HG02852 (cell line): ENCODE measurements at regions not wholly inside any gene's neighbourhood (a gene's known extent, or its start where the extent isn't known, plus 50 kb on each side); places are given as distances from the start of the nearest gene placed in this dataset.
"Not testable (repeated sequence)": the region's sequence is repeated elsewhere in the genome, so short reads cannot be mapped to it uniquely, and the experiment has no call there.

Experiments
- ATAC-seq: cut with Tn5 transposase; IDR thresholded peaks from one replicate; pipeline ENCODE4 v1.9.1; 2021; ENCODE audit warnings: mild to moderate bottlenecking, moderate library complexity; ENCODE audit not compliant: unreplicated experiment

DNA sequence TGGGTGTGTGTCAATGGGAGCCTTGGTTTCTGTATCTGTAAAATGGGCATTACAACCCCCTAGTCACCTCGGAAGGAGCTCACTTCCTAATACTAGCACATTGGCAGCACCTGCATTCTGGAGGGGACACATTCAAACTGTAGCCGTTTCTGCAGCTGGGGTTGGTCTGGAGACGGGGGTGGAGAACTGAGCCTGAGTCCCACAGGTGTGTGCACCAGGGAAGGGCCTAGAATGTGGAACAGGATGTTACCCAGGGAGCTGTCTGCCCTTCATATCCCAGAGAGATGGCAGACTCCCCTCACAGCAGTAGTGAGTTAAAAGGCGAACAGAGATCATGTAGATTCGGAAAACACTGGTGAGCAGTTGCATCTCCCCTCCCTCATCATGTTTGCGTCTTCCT lies 272.8 kb upstream of the ZNF32 start:
- ATAC-seq = no peak

DNA sequence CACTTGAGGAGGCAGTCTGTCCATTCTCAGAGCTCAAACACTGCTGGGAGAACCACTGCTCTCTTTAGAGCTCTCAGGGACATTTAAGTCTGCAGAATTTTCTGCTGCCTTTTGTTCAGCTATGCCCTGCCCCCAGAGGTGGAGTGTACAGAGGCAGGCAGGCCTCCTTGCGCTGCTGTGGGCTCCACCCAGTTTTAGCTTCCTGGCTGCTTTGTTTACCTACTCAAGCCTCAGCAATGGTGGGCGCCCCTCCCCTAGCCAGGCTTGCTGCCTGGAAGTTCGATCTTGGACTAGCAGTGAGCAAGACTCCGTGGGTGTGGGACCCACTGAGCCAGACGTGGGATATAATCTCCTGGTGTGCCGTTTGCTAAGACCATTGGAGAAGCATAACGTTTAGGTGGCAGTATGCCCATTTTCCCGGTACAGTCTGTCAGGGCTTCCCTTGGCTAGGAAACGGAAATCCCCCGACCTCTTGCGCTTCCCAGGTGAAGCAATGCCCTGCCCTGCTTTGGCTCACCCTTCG lies 271.6 kb upstream of the ZNF32 start:
- not testable (repeated sequence) for ATAC-seq

- ATAC-seq = no peak
These were observed 265.1 kb upstream of the ZNF32 start for GRCh38 chr10:43913676-43914235.

DNA sequence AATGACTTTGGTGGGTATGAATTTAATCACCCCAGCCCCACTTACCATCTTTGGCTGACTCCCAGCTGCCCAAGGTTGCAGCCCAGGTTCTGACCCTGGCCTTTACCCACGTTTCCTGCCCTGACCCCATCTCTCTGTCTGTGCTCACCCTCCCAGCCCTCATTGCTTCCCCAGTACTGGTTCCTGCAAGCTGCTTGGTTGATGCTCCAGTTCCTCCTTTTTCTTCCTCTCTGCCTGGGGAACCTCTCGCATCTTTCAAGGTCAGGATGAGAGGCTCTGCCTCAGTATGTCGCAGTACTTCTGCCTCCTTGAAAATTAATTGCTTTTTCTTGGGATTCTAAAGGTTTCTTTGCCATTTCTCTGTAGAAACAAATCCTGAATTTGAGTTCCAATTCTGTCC lies 263.8 kb upstream of the ZNF32 start:
- ATAC-seq = no peak

DNA sequence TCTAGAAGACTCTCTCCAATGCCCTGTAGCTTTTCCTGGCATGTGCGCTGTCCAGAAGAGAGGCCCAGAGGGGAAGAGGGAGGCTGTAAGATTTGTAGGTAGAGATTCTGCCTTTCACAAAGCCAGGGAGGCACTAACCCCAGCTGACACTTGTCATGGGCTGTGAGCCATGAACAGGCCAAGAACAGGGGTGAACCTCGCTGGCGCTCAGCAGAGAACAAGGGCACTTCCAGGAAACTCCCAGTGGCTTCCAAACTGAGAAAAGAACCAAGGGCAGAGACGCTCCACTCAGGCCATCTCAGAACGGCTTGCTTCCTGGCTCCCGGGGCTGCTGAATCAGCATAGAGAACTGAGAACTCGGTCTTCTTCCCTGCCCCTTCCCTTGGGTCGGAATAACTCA lies 257.8 kb upstream of the ZNF32 start:
- ATAC-seq = no peak

GRCh38 chr10:43905512-43906236 lies 257.0 kb upstream of the ZNF32 start:
- no peak for ATAC-seq

DNA sequence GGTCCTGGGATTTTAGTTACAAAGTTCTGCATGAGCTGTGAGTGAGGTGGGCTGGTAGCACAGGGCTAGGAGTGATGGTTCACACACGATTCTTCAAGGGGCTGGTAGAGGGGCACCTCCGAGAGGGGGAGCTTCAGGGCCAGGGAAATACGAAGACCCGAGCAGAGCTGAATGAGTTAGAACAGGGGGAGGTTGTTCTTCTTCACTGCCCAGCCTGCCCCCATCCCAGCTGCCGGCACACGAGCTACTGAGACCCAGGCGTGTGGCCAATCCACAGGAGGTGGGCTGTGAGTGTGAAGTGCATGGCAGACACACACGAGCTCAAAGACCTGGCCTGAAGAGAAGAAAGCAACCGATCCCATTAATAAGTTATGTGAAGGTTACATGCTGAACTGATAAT lies 256.2 kb upstream of the ZNF32 start:
- no peak for ATAC-seq

DNA sequence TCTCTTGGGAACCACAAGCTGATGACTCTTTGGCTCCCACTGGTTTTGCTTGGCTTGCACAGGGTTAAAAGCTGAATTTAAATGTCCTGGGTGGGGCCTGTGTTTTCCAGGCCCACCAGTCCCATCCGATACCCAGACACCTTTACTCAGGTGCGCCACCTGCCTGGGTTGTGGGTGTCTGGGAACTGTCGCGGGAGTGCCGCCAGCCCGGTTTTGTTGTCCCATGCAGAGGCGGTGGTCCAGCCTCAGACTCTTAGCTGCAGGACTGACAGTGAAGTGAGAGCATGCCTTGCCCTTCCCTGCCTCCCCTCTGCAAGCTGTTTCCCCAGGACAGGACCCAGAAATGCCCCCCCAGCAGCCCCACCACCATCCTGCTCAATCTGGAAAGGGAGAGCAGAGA lies 255.6 kb upstream of the ZNF32 start:
- ATAC-seq = no peak

GRCh38 chr10:43903451-43903850 lies 254.8 kb upstream of the ZNF32 start:
- no peak for ATAC-seq

GRCh38 chr10:43902842-43903241 lies 254.2 kb upstream of the ZNF32 start:
- no peak for ATAC-seq

DNA sequence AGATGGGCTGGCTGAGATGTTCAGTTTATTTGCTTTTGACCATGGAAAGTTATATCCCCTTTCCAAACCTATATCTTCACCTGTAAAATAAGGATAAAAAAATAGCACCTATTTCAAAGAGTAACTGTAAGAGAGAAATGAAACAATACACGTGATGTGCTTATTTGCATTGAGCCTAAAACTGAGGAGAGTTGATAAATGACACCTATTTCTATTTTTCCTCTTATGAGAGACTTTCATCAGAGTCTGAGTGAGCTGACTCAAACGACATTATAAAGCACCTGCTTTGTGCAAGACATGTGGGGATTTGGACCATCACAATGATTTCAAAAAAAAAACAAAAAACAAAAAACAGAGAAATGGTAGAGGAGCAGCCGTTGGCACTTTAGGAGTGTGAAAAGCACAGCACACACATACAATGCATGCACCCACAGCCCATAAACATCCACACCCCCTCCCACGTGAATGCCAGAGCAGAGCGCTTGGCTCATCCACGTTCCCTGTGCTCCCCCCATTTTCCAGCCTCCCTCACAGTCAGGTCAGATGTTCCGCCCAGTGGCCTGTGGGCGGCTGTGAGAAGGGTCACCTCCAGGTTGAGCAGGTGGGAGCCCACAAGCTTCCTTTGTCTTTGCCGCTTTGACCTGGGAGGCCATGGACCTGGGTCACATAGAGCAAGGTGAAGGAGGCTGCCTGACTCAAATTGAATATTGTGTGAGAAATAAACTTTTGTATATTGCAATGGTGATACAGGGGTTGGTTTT lies 253.2 kb upstream of the ZNF32 start:
- no peak for ATAC-seq

GRCh38 chr10:43901302-43901701 lies 252.6 kb upstream of the ZNF32 start:
- no peak for ATAC-seq

DNA sequence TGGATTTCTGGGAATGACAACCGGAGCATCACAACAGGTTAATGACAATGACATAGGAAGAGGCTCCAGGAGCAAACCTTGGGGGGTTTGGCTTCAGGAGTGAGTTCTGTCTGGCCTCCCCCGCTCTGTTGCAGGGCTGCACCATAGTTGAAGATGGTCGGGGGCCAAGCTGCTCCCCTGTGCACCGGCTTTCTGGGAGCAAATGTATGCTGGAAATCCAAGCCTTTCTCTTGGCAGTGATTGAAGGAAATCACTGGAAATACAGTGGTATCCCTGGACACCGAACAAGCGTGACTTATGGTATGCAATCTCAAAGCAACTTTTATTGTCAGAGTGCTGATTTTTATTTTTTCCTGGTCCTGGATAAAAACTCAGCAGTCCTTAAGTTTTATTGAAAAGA lies 251.9 kb upstream of the ZNF32 start:
- ATAC-seq = no peak

GRCh38 chr10:43899224-43899959 lies 250.7 kb upstream of the ZNF32 start:
- ATAC-seq = no peak

DNA sequence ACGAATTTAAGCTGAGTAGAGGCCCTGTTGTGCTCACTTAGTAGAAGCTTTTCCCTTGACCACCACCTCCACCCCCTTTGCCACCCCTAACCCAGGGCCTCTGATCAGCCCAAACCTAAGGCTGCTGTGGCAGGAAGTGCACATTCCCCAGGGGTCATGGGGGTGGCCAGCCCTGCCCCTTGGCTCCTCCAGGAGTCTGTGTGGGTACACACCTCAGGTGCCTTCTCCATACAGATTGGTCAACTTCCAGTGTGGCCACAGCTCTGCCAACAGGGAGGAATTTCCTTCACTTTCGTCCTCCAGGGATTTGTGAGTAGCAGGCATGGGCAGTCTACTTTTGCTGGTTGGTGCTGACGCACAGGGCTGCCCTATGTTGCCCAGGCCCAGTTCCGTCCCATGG lies 249.9 kb upstream of the ZNF32 start:
- no peak for ATAC-seq

GRCh38 chr10:43897765-43898419 lies 249.2 kb upstream of the ZNF32 start:
- no peak for ATAC-seq

GRCh38 chr10:43892062-43892770 lies 243.5 kb upstream of the ZNF32 start:
- no peak for ATAC-seq

DNA sequence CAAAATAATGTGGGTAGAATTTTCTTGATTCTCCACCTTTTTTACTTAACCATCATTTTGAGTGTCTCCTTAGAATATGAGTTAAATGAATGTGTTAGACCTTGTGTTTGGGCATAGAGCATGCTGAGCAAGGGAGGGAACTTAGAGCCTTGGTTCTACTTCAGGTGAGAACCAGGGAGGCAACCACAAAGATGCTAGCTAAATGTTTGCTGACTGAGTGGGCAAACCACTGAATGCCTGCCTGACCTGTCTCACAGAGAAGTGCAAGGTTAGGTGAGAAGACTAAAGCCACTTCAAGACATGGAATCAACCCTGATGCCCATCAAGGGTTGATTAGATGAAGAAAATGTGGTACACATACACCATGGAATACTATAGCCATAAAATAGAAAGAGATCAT lies 242.6 kb upstream of the ZNF32 start:
- ATAC-seq = no peak

GRCh38 chr10:43890124-43890523 lies 241.4 kb upstream of the ZNF32 start:
- no peak for ATAC-seq

DNA sequence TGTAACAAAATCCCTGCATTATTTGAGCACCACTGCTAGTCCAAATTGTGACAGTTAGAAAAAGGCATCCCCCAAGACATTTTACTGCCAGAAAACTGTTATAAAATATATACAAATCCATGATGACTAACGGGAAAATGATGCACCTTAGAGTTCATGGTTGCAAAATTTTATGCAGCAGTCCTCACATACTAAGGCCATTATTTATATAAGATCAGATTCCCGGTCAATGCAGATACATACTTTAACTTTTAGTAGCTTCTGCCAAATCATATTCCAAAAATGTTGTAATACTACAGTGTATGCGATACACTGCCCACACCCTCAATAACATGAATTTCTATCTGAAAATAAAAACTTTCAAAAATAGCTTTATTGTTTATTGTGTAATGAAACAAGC lies 239.9 kb upstream of the ZNF32 start:
- ATAC-seq = no peak
